ENCODE measurements at regions not wholly inside any gene's neighbourhood (a gene's known extent, or its start where the extent isn't known, plus 50 kb on each side); places are given as distances from the start of the nearest gene placed in this dataset.

- peak; percentile 77 for TF ChIP-seq CTCF (IDR thresholded peaks at IDR 0.05; ENCODE audit: low read depth, low read length)
- DNase-seq (ENCODE audit: extremely low read depth, low read depth): peak; percentile 99
Measured at GRCh38 chr13:33542309-33543088, 256.9 kb upstream of the STARD13 start.

GRCh38 chr13:33543089-33543459 is 257.5 kb upstream of the STARD13 start:
- TF ChIP-seq CTCF (IDR thresholded peaks at IDR 0.05; ENCODE audit: low read depth, low read length): no peak

GRCh38 chr13:33543631-33544265 is 258.2 kb upstream of the STARD13 start:
- no peak for DNase-seq (ENCODE audit: extremely low read depth, low read depth)
- TF ChIP-seq CTCF (IDR thresholded peaks at IDR 0.05; ENCODE audit: low read depth, low read length): no peak

More at GRCh38 chr13:33543089-33543459, 257.5 kb upstream of the STARD13 start:
- DNase-seq (ENCODE audit: extremely low read depth, low read depth): no peak

GRCh38 chr13:33544308-33544707 is 258.8 kb upstream of the STARD13 start:
- TF ChIP-seq CTCF (IDR thresholded peaks at IDR 0.05; ENCODE audit: low read depth, low read length): no peak
- DNase-seq (ENCODE audit: extremely low read depth, low read depth): no peak

- no peak for TF ChIP-seq CTCF (IDR thresholded peaks at IDR 0.05; ENCODE audit: low read depth, low read length)
- no peak for DNase-seq (ENCODE audit: extremely low read depth, low read depth)
Measured at GRCh38 chr13:33545492-33545891, 259.9 kb upstream of the STARD13 start.

GRCh38 chr13:33547035-33547434 is 261.5 kb upstream of the STARD13 start:
- no peak for TF ChIP-seq CTCF (IDR thresholded peaks at IDR 0.05; ENCODE audit: low read depth, low read length)
- no peak for DNase-seq (ENCODE audit: extremely low read depth, low read depth)

- no peak for DNase-seq (ENCODE audit: extremely low read depth, low read depth)
- no peak for TF ChIP-seq CTCF (IDR thresholded peaks at IDR 0.05; ENCODE audit: low read depth, low read length)
Measured at GRCh38 chr13:33548069-33548468, 262.5 kb upstream of the STARD13 start.
